ENCODE measurements at regions not wholly inside any gene's neighbourhood (a gene's known extent, or its start where the extent isn't known, plus 50 kb on each side); places are given as distances from the start of the nearest gene placed in this dataset.

DNA sequence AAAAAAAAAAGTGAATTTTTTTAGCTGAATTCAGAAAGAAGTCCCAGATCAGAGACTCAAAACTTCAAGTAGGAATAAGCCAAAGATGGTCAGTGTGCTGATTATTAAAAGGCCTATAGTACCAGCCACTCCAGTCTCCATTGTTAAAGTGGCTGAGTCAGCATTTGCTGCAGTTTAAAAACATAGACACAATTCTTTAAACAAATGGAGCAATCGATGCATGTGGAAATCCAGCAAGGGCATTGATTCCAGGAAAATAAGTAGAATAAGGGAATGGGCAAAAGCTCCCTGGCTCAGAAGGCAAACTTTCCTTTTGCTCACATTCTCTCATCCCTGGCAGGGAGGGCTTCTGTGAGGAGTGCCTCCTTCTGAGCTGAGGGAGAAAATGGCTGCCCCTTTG, 317.6 kb downstream of the LRIG3 start:
- ChIA-PET RAD21 (ENCODE audit: low non-redundant PET in 1 of 2, low total read pairs in 2 of 2, uncharacterized antibody in 2 of 2, unreplicated experiment in 2 of 2) (no interaction called here), CTCF (no interaction called here), POLR2A (no interaction called here)
- no peaks in the 10 kb centered on the region for H3K36me3 ChIP-seq (ENCODE audit: control insufficient read depth in 1 of 2, insufficient read depth in 2 of 2, low read length in 2 of 2)
- no peaks in the 10 kb centered on the region for H3K79me2 ChIP-seq (ENCODE audit: insufficient read depth, low read length)
- TF ChIP-seq EZH2phosphoT487 (IDR thresholded peaks at IDR 0.05; ENCODE audit: borderline replicate concordance) (no peak), ZFX (IDR thresholded peaks at IDR 0.05) (no peak), CEBPB (IDR thresholded peaks at IDR 0.05; ENCODE audit: low read depth) (no peak), SRF (IDR thresholded peaks at IDR 0.05; ENCODE audit: low read depth) (no peak), CBX3 (IDR thresholded peaks at IDR 0.05; ENCODE audit: low read depth) (no peak)
- TF ChIP-seq, protein P1, sequence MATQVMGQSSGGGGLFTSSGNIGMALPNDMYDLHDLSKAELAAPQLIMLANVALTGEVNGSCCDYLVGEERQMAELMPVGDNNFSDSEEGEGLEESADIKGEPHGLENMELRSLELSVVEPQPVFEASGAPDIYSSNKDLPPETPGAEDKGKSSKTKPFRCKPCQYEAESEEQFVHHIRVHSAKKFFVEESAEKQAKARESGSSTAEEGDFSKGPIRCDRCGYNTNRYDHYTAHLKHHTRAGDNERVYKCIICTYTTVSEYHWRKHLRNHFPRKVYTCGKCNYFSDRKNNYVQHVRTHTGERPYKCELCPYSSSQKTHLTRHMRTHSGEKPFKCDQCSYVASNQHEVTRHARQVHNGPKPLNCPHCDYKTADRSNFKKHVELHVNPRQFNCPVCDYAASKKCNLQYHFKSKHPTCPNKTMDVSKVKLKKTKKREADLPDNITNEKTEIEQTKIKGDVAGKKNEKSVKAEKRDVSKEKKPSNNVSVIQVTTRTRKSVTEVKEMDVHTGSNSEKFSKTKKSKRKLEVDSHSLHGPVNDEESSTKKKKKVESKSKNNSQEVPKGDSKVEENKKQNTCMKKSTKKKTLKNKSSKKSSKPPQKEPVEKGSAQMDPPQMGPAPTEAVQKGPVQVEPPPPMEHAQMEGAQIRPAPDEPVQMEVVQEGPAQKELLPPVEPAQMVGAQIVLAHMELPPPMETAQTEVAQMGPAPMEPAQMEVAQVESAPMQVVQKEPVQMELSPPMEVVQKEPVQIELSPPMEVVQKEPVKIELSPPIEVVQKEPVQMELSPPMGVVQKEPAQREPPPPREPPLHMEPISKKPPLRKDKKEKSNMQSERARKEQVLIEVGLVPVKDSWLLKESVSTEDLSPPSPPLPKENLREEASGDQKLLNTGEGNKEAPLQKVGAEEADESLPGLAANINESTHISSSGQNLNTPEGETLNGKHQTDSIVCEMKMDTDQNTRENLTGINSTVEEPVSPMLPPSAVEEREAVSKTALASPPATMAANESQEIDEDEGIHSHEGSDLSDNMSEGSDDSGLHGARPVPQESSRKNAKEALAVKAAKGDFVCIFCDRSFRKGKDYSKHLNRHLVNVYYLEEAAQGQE (IDR thresholded peaks at IDR 0.05; ENCODE audit: low read depth), result no peak
- H3K4me3 ChIP-seq (replicated peaks in 1 of 2; ENCODE audit: low read depth in 1 of 2, low read length in 2 of 2), result no peak overlapping the region
- H2AFZ ChIP-seq (ENCODE audit: low read depth, low read length, poor library complexity, severe bottlenecking), result peak overlapping the region; percentile 73
- no peaks in the 10 kb centered on the region for H3K4me1 ChIP-seq (ENCODE audit: control insufficient read depth in 1 of 2, insufficient read depth in 2 of 2, low read length in 2 of 2)
- ATAC-seq (no peak), DNase-seq (ENCODE audit: low read depth, low spot score) (no peak)
- H3K27me3 ChIP-seq (ENCODE audit: insufficient read depth, low read length), result no peaks in the 10 kb centered on the region
- no TSS peak for BruUV-seq (replicated peaks)
- H3K4me2 ChIP-seq (ENCODE audit: low read length), result no peak overlapping the region
- no peaks in the 10 kb centered on the region for H3K9me2 ChIP-seq (ENCODE audit: insufficient read depth)
- no peaks in the 10 kb centered on the region for H3K9me3 ChIP-seq (ENCODE audit: control insufficient read depth in 1 of 2, insufficient read depth in 1 of 2, low read depth in 1 of 2, low read length in 2 of 2)
- H3K27ac ChIP-seq (ENCODE audit: low read depth, low read length), result no peak overlapping the region
- H3K9ac ChIP-seq (ENCODE audit: low read length), result no peak overlapping the region
- intact Hi-C loops (cut with micrococcal nuclease), result no loop called here
- no peaks in the 10 kb centered on the region for H4K20me1 ChIP-seq (ENCODE audit: insufficient read depth)

DNA sequence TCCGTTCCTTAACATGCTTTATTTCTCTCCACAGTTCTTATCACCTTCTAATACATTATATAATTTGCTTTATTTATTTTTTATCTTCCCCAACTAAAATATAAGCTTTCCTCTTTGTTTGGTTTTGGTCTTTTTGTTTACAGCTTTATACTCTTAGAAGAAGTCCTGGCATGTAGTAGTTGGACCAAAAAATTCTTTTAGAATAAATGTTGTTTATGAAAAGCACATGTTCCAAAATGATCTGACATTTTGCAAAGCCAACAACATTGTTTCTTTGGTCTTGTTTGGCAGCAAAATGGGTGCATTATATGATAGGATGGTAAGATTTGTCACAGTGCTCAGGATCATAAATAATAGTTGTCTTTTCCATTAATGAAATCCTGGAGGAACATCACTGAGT, 312.5 kb downstream of the LRIG3 start:
- no peaks in the 10 kb centered on the region for H4K20me1 ChIP-seq (ENCODE audit: insufficient read depth)
- no peaks in the 10 kb centered on the region for H3K9me3 ChIP-seq (ENCODE audit: control insufficient read depth in 1 of 2, insufficient read depth in 1 of 2, low read depth in 1 of 2, low read length in 2 of 2)
- H3K9ac ChIP-seq (ENCODE audit: low read length), result no peak overlapping the region
- no peaks in the 10 kb centered on the region for H3K9me2 ChIP-seq (ENCODE audit: insufficient read depth)
- H3K4me3 ChIP-seq (replicated peaks in 1 of 2; ENCODE audit: low read depth in 1 of 2, low read length in 2 of 2), result no peak overlapping the region
- H3K36me3 ChIP-seq (ENCODE audit: control insufficient read depth in 1 of 2, insufficient read depth in 2 of 2, low read length in 2 of 2), result no peaks in the 10 kb centered on the region
- BruUV-seq (replicated peaks), result no TSS peak
- POLR2A ChIA-PET, result no interaction called here
- RAD21 ChIA-PET (ENCODE audit: low non-redundant PET in 1 of 2, low total read pairs in 2 of 2, uncharacterized antibody in 2 of 2, unreplicated experiment in 2 of 2), result no interaction called here
- H2AFZ ChIP-seq (ENCODE audit: low read depth, low read length, poor library complexity, severe bottlenecking), result no peak overlapping the region
- no peaks in the 10 kb centered on the region for H3K4me1 ChIP-seq (ENCODE audit: control insufficient read depth in 1 of 2, insufficient read depth in 2 of 2, low read length in 2 of 2)
- intact Hi-C loops (cut with micrococcal nuclease), result no loop called here
- no peak for ATAC-seq
- no peak overlapping the region for H3K27ac ChIP-seq (ENCODE audit: low read depth, low read length)
- CTCF ChIA-PET, result no interaction called here
- TF ChIP-seq, protein P2, sequence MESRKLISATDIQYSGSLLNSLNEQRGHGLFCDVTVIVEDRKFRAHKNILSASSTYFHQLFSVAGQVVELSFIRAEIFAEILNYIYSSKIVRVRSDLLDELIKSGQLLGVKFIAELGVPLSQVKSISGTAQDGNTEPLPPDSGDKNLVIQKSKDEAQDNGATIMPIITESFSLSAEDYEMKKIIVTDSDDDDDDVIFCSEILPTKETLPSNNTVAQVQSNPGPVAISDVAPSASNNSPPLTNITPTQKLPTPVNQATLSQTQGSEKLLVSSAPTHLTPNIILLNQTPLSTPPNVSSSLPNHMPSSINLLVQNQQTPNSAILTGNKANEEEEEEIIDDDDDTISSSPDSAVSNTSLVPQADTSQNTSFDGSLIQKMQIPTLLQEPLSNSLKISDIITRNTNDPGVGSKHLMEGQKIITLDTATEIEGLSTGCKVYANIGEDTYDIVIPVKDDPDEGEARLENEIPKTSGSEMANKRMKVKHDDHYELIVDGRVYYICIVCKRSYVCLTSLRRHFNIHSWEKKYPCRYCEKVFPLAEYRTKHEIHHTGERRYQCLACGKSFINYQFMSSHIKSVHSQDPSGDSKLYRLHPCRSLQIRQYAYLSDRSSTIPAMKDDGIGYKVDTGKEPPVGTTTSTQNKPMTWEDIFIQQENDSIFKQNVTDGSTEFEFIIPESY (IDR thresholded peaks at IDR 0.05; ENCODE audit: extremely low read depth, insufficient replicate concordance, low read length), result no peak
- TF ChIP-seq SRF (IDR thresholded peaks at IDR 0.05; ENCODE audit: low read depth) (no peak), CBX3 (IDR thresholded peaks at IDR 0.05; ENCODE audit: low read depth) (no peak), EZH2phosphoT487 (IDR thresholded peaks at IDR 0.05; ENCODE audit: borderline replicate concordance) (no peak)
- H3K27me3 ChIP-seq (ENCODE audit: insufficient read depth, low read length), result no peaks in the 10 kb centered on the region
- no peak for DNase-seq (ENCODE audit: low read depth, low spot score)
- H3K4me2 ChIP-seq (ENCODE audit: low read length), result no peak overlapping the region
- no peaks in the 10 kb centered on the region for H3K79me2 ChIP-seq (ENCODE audit: insufficient read depth, low read length)
